Type B pancreatic cell (in vitro differentiated cells): ENCODE measurements at regions not wholly inside any gene's neighbourhood (a gene's known extent, or its start where the extent isn't known, plus 50 kb on each side); places are given as distances from the start of the nearest gene placed in this dataset.
"Not testable (repeated sequence)": the region's sequence is repeated elsewhere in the genome, so short reads cannot be mapped to it uniquely, and the experiment has no call there.

Source experiments
- DNase-seq: peaks from one replicate; pipeline ENCODE4 v3.0.0; 2021; ENCODE audit warnings: mixed read lengths; ENCODE audit not compliant: unreplicated experiment; ENCODE audit errors: extremely low spot score
- H3K27ac Mint-ChIP-seq: 2 replicates; pipeline ENCODE4 v1.8.0; 2021; ENCODE audit warnings: mild to moderate bottlenecking, mixed read lengths
- H3K27me3 Mint-ChIP-seq: 2 replicates; pipeline ENCODE4 v1.8.0; 2021; ENCODE audit warnings: mixed read lengths
- H3K36me3 Mint-ChIP-seq: 2 replicates; pipeline ENCODE4 v1.8.0; 2021; ENCODE audit warnings: mixed read lengths
- H3K4me1 Mint-ChIP-seq: one replicate; pipeline ENCODE4 v1.8.0; 2021; ENCODE audit warnings: mixed read lengths; ENCODE audit not compliant: unreplicated experiment
- H3K4me3 Mint-ChIP-seq: 2 replicates; pipeline ENCODE4 v1.8.0; 2021; ENCODE audit warnings: mild to moderate bottlenecking, mixed read lengths
- H3K9me3 Mint-ChIP-seq: 2 replicates; pipeline ENCODE4 v1.8.0; 2021; ENCODE audit warnings: mixed read lengths
- TF ChIP-seq, protein P1 (sequence below): fragments of 200-600 bp; sonication (generic); conservative IDR thresholded peaks from 2 replicates; pipeline ENCODE4 v1.5.0; 2021; ENCODE audit warnings: antibody characterized with exemption, mild to moderate bottlenecking

DNA sequence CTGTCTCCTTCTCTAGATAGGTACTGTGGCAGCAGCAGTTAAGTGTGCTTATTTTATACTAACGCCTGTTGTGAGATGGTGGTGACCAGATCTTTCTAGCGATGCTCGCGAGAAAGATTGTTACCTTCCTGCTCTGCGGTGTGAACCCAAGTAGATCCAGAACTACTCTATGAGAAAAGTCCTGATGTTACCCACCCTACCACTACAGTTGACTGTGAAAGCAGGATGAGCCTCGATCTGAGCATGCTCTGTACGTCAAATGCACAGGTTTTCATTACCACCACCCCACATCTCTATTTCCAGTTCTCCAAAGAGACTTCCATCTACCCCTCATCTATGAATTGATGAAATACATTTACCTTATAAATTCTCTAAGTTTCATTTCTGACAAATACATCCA lies 64.6 kb upstream of the KCTD7 start:
- H3K4me1 Mint-ChIP-seq = peaks cover 4% of the 10 kb centered on the region
- no peak overlapping the region for H3K4me3 Mint-ChIP-seq
- no peaks in the 10 kb centered on the region for H3K27me3 Mint-ChIP-seq
- no peak for DNase-seq
- no peaks in the 10 kb centered on the region for H3K9me3 Mint-ChIP-seq
- no peak overlapping the region for H3K27ac Mint-ChIP-seq
- TF ChIP-seq, protein P1, sequence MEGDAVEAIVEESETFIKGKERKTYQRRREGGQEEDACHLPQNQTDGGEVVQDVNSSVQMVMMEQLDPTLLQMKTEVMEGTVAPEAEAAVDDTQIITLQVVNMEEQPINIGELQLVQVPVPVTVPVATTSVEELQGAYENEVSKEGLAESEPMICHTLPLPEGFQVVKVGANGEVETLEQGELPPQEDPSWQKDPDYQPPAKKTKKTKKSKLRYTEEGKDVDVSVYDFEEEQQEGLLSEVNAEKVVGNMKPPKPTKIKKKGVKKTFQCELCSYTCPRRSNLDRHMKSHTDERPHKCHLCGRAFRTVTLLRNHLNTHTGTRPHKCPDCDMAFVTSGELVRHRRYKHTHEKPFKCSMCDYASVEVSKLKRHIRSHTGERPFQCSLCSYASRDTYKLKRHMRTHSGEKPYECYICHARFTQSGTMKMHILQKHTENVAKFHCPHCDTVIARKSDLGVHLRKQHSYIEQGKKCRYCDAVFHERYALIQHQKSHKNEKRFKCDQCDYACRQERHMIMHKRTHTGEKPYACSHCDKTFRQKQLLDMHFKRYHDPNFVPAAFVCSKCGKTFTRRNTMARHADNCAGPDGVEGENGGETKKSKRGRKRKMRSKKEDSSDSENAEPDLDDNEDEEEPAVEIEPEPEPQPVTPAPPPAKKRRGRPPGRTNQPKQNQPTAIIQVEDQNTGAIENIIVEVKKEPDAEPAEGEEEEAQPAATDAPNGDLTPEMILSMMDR = no peak
- H3K36me3 Mint-ChIP-seq = peaks cover 4% of the 10 kb centered on the region

DNA sequence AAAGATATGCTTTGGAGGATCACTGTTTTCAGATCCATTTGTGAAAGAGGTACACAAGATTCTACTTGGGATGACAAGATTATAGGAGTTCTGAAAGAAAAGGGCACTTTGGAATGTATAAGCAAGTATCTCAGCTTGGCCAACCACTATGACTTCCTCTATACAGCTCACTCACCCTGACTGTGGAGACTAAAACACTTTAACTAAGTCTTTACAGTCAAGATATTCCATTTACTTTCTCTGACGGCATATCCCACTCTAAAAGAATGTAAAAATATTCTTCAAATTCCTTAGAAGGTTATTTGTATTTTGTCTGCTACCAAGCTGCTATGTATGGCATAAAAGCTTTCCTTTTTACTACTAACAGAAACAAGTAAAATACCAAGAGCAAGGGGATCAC lies 58.5 kb upstream of the KCTD7 start:
- not testable (repeated sequence) for H3K4me3 Mint-ChIP-seq, H3K4me1 Mint-ChIP-seq, H3K27me3 Mint-ChIP-seq, H3K9me3 Mint-ChIP-seq, H3K27ac Mint-ChIP-seq, DNase-seq
- H3K36me3 Mint-ChIP-seq = peaks cover 25% of the 10 kb centered on the region

DNA sequence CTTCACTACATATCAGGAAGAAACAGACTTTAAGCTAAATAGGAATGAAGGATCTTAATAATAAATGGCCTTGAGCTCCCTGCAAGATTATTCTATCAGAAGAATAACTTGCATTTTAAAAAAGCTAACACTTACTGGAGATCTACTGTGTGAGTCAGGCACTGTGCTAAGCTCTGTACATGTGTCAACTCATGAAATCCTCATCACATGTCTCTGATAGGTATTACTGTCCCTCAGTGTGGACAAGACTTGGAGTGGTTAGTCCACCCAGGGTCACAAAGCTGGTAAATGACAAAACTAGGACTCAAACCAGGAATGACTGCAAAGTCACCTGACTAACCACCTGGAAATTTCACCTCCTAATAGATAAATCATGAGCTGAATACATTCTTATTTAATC lies 57.1 kb upstream of the KCTD7 start:
- TF ChIP-seq, protein P1 = no peak
- no peak for DNase-seq
- Mint-ChIP-seq H3K36me3 (peaks cover 27% of the 10 kb centered on the region), H3K9me3 (no peaks in the 10 kb centered on the region), H3K27me3 (no peaks in the 10 kb centered on the region), H3K27ac (no peak overlapping the region), H3K4me1 (peaks cover 4% of the 10 kb centered on the region), H3K4me3 (no peak overlapping the region)

GRCh38 chr7:66573782-66574495 lies 54.7 kb upstream of the KCTD7 start:
- H3K36me3 Mint-ChIP-seq = peaks cover 27% of the 10 kb centered on the region
- H3K4me1 Mint-ChIP-seq, DNase-seq, H3K27ac Mint-ChIP-seq, H3K9me3 Mint-ChIP-seq, H3K27me3 Mint-ChIP-seq, H3K4me3 Mint-ChIP-seq: not testable (repeated sequence)

GRCh38 chr7:66574768-66575167 lies 53.9 kb upstream of the KCTD7 start:
- not testable (repeated sequence) for H3K9me3 Mint-ChIP-seq, DNase-seq, H3K4me3 Mint-ChIP-seq, H3K4me1 Mint-ChIP-seq, H3K27ac Mint-ChIP-seq, H3K27me3 Mint-ChIP-seq
- H3K36me3 Mint-ChIP-seq = peaks cover 27% of the 10 kb centered on the region

GRCh38 chr7:66575398-66575797 lies 53.3 kb upstream of the KCTD7 start:
- no peaks in the 10 kb centered on the region for H3K9me3 Mint-ChIP-seq
- peak overlapping the region; percentile 13 for H3K27ac Mint-ChIP-seq
- TF ChIP-seq, protein P1 = no peak
- DNase-seq = no peak
- H3K4me3 Mint-ChIP-seq = no peak overlapping the region
- H3K4me1 Mint-ChIP-seq = no peaks in the 10 kb centered on the region
- H3K36me3 Mint-ChIP-seq = peaks cover 22% of the 10 kb centered on the region
- no peaks in the 10 kb centered on the region for H3K27me3 Mint-ChIP-seq

DNA sequence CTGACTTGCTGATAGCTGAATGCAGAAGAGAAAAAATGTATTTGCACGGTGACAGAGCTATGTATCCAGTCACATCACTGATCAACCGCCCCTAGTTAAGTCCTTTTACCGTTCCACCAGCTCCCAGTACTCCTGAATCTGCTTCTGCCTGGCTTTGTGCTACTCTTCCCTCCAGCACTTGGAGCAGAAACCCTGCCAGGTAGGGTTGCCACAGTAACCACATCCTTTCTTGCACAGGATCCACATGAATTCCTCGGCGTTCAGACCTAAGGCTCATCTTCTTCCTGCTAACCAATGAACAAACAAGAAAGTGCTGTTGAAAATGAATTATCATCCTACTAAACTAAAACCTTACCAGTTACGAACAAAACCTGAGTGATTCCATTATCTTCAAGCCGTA lies 52.0 kb upstream of the KCTD7 start:
- no peak overlapping the region for H3K27ac Mint-ChIP-seq
- no peak for DNase-seq
- H3K36me3 Mint-ChIP-seq = peaks cover 22% of the 10 kb centered on the region
- TF ChIP-seq, protein P1 = no peak
- H3K4me3 Mint-ChIP-seq = no peak overlapping the region
- no peaks in the 10 kb centered on the region for H3K9me3 Mint-ChIP-seq
- no peaks in the 10 kb centered on the region for H3K4me1 Mint-ChIP-seq
- no peaks in the 10 kb centered on the region for H3K27me3 Mint-ChIP-seq
